OCI-LY7 (cell line): ENCODE measurements at regions not wholly inside any gene's neighbourhood (a gene's known extent, or its start where the extent isn't known, plus 50 kb on each side); places are given as distances from the start of the nearest gene placed in this dataset.

ENCODE experiments used
- EZH2phosphoT487 ChIP-seq: fragments of 200-600 bp; sonication (generic); IDR thresholded peaks from 2 replicates; pipeline ENCODE4 v1.6.1; 2018; ENCODE audit warnings: low read depth, borderline replicate concordance, mild to moderate bottlenecking, mixed run types, antibody characterized with exemption, low read length, moderate library complexity, mixed read lengths
- TF ChIP-seq, protein P1 (sequence below): fragments of 200-600 bp; sonication (generic); conservative IDR thresholded peaks from 2 replicates; pipeline ENCODE4 v1.5.1; 2014; ENCODE audit warnings: mild to moderate bottlenecking, antibody characterized with exemption, low read length, moderate library complexity, mixed read lengths

DNA sequence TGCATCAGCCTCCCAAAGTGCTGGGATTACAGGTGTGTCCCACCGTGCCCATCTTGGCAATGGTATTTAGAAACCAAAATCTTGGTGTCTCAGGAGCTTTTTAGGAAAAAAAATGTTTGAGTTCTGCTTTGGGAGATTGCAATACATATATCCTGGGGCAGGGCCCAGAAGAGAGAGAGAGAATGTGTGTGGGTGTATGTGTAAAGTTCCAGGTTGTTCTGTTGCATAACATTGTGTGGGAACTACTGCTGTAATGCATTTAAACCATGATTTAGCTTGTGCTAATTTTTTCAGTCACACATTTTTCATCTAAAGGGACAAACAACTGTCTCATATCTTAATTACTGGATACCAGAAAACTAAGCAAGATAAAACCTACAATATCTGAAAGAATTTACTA is 70.8 kb upstream of the NABP1 start:
- TF ChIP-seq, protein P1, sequence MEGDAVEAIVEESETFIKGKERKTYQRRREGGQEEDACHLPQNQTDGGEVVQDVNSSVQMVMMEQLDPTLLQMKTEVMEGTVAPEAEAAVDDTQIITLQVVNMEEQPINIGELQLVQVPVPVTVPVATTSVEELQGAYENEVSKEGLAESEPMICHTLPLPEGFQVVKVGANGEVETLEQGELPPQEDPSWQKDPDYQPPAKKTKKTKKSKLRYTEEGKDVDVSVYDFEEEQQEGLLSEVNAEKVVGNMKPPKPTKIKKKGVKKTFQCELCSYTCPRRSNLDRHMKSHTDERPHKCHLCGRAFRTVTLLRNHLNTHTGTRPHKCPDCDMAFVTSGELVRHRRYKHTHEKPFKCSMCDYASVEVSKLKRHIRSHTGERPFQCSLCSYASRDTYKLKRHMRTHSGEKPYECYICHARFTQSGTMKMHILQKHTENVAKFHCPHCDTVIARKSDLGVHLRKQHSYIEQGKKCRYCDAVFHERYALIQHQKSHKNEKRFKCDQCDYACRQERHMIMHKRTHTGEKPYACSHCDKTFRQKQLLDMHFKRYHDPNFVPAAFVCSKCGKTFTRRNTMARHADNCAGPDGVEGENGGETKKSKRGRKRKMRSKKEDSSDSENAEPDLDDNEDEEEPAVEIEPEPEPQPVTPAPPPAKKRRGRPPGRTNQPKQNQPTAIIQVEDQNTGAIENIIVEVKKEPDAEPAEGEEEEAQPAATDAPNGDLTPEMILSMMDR, result no peak
- no peak for TF ChIP-seq EZH2phosphoT487
